HG03108 (cell line): ENCODE measurements at regions not wholly inside any gene's neighbourhood (a gene's known extent, or its start where the extent isn't known, plus 50 kb on each side); places are given as distances from the start of the nearest gene placed in this dataset.

Experiments used
- ATAC-seq: cut with Tn5 transposase; IDR thresholded peaks from one replicate; pipeline ENCODE4 v1.9.1; 2021; ENCODE audit warnings: moderate library complexity; ENCODE audit not compliant: unreplicated experiment

DNA sequence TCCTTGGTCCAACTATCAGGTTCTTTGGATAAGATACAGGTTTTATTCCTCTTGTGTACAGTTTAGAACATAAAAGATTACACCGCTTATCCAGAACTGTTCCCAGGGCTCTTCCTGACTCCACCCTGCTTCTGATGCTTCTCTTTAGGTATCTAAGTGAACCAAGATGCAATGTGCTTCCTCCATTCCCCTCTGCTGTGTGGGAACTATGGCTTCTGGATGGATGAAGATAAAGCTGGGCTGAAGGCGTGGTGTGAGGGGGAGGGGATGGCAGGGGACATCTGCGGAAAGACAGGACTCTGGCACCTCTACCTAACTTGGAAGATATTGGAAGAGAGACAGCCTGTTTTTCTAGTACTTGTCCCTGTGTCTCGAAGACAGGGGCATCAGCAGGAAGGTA lies 209.9 kb upstream of the TBX20 start:
- no peak for ATAC-seq

DNA sequence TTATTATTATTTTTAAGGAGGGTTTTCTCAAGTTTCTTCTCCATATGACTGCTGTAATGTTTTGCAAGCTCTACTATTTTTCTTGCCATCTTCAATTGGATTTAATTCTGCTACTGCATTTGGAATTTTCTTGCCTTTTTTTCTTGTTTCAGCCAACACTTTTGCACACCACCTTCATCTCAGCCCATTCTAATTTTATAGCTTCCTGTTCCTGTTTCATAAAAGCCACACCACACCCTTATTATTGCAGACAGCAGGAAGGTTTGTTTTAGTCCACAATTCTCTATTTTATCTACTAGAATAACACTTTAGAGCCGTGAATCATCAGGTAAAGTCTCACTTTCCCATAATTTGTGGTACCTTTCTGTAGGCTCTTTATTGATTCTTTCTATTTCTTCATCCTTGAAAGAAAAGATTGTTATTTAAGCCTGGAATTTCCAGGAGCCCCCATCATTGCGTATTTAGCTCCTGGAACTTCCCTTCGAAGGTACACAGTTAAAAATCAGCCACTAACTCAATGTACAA lies 209.3 kb upstream of the TBX20 start:
- no peak for ATAC-seq

DNA sequence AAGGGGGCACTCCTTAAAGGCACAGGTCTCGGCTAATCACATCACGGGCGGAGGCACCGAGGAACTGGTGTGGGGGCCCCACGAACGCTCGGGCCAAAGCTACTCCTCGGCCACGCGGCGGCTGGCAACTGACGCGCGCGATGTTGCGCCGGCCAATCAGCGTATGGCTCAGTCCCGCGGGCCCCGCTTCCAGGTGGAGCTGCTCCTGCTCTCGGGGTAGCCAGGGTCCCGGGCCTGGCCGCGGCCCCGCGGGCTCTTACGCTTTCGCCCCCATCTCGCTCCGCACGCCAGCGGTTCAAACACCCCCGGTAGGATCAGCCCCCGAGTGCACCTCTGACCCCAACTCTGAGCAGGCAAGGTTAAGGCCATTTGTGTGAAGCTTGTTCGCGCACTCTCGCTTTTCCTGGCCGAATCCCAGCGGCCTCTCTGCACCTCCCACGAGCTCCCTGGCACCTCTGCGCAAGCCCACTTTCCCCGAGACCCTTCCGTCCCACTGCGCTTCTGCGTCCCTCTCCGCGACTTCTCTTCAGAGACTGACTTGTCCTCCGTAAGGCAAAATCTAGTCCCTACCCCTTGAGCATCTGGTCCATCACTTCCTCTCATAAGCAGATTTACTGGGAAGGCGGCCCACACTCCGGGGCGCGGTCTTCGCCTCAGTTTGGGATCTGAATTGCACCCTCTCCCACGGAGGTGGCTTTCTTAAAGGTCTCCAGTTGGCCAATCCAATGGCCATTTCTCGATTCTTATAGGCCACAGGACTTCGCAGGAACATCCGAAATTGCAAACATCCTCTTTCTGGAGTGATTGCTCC lies 200.9 kb upstream of the TBX20 start:
- ATAC-seq, result no peak

DNA sequence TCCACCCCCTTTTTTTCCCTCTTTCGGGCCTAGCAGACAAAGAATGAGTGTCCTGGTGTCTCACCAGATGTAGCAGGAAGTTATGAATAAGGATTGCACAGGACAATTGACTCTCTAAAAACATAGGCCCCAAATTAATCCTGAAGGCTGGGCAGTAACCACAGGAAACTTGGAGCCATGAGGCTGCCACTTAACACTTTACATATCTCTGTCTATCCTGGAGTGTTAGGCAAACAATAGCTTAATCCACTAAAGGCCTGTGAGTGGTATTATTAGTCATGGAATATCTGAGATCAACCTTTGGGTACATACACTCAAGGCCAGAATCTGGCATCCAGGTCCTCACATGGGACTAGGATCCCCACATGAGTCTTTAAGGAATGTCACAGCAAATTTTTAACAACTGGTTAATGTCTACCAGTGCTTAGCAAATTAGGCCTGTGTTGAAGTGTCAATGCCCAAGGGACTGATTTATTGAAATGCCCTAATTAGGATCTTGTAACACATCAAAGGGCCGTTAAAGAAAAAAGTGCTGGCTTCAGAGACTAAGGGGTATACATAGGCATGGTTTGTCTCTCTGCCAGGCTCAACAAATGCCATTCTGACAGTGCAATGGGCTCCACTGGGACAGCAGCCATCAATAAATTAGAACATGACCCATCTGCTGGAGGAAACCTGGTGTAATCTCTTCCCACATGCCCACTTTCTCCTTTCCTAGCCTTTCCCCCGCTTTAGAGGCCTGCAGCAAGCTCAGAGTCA lies 196.7 kb upstream of the TBX20 start:
- ATAC-seq, result no peak

DNA sequence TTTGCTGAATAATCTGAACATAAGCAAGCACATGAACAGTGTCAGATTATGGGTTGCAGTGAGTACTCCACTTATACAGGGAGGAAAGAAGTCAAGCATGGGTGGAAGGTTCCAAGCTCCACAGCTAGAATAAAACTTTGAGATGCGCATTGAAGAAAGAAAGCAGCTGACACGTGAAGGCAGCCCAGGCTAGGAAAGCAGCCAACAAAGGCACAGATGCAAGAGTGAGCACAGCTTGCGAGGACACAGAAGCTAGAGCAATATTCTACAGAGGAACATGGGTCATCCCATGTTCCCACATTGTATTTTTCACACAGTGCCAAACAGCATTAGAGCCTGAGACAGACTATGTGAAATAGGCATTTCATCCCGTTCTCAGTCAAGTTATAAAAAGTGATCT lies 194.6 kb upstream of the TBX20 start:
- no peak for ATAC-seq

DNA sequence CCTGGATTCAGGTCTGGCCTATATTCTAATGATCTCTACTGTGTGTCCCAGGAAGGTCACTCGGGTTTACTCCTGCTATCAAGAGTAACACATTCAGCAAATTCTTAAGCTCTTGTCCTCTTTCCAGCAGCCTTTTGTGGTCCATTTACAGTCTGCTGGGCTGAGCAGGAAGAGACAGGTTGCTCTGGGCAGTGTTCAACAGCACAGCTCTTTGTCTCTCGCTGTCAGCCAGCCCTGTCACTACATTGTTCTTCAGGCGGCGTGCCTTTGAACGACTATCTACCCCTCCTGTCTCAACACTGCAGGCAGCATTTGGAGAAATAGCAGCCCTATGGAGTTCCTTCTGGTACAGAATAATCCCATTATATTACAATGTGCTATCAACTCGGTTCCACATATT lies 192.2 kb upstream of the TBX20 start:
- no peak for ATAC-seq

DNA sequence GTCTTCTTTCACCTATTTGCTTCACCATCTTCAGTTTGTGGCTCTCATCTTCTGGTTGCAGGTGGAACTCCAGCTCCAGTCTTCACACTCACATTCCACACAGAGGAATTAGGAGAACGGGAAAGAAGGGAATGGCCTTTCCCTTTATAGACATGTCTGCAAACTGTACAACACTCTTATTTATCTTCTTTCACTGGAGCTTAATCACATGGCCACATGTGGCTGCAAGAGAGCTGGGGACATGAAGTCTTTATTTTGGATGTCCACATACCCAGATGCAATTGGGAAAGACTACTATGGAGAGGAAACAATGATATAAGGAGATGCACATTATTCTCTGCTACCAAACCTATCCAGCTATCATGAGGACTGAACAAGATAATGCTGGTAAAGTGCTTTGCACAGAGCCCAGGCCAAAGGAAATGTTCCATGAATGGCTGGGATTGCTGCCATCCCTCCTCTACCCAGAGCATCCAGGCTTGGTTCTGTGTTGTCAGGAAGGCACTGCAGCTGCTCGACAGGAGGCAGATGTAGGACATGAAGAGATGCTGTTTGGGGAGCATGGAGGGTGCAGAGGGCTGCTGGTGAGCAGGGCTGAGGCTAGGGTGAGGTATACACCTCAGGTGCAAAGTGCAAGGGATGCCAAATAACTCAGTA lies 183.8 kb upstream of the TBX20 start:
- ATAC-seq, result no peak

DNA sequence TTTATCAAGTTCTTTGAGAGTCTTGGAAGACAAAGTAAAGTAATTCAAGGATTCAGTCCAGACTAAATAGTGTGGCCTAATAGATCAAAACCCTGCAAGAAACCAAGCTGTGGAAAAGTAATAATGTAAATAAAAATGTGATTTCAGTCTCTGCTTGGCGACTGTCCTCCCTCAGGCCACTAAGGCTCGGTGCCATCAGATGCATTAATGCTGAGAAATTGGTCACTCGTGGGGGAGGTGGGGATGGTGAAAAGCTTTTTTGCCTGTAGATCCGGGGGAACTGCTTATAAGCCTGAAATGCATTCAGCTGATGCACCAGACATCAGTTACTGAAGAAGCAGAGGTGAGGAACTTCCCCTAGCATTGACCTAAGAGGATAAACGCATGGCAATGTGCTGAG lies 182.6 kb upstream of the TBX20 start:
- no peak for ATAC-seq

DNA sequence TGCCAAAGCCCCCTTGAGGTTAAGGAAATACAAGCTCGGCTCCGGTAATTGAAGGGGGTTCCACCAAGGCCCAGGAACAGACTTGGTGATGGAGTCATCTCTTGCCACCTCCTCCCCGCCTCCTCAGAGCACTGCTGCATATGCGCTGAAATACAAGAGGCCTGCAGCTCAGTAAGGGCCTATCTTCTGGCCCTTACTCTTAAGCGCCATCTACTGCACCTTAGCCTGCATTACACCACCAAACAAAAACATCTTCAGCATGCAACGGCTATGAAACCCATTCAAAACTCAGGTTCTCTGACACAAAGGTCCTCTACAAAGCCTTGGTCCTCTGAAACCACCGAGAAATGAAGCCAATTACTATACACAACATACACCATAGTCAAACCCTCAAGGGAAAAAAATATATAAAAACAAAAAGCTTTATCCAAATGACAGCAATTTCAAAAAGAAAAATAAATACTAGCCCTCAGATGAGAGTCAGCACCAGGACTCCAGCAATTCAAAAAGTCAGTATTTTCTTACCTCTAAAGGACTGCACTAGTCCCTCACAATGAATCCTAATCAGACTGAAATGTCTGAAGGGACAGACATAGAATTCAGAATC lies 176.8 kb upstream of the TBX20 start:
- ATAC-seq, result no peak

DNA sequence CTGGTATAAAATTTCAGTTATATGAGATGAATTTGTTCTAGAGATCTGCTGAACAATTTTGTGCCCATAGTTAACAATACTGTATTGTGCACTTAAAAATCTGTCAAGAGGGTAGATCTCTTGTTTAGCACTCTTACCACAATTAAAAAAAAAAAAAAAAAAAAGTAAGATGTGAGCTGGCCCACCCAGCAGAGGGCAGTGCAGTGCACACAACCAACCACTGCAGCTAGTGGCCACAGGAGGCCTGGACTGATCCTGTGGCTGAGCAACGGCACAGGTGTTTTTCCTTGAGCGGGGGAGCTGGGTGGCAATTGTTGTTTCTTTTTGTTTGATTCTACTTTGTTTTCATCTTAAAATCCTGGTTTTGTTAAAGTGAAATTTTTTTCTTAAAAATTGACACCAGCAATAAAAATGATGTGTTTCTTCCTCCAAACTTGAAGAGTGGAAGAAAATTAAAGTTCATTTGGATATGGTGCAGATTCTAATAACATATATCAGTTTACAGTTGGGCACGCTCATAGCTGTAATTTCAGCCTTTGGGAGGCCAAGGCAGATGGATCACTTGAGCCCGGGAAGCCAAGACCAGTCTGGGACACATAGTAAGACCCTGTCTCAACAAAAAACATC lies 171.1 kb upstream of the TBX20 start:
- no peak for ATAC-seq

DNA sequence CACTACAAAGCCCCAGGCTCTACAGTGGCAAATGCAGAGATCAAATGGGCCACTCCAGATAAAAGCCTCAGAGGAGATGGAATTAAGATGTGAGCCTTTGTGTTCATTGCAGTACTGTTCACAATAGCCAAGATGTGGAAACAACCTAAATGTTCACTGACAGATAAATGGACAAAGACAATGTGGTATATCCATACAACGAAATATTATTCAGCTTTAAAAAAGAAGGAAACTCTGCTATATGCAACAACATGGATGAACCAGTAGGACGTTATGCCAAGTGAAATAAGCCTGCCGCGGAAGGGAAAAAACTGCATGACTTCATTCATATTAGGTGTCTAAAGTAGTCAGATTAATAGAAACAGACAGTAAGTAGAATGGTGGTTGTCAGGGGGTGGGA lies 170.5 kb upstream of the TBX20 start:
- no peak for ATAC-seq

DNA sequence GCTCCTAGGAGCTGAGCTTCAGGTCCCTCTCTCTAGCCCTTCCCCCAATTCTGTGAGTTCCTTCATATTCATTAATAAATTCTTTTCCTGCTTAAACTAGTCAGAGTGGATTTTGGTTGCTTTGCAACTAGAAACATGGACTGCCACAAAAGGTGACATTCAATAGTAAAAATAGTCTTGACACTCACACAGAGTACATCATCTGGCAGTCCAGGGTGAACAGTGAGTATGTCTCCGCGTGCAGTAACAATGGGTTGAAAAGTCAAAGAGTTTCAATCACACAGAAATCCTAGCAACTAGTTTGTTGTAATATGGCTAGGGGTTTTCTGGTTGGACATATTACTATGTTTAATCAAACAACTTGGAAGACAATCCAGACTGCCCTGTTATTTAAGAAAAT lies 168.8 kb upstream of the TBX20 start:
- ATAC-seq, result no peak

DNA sequence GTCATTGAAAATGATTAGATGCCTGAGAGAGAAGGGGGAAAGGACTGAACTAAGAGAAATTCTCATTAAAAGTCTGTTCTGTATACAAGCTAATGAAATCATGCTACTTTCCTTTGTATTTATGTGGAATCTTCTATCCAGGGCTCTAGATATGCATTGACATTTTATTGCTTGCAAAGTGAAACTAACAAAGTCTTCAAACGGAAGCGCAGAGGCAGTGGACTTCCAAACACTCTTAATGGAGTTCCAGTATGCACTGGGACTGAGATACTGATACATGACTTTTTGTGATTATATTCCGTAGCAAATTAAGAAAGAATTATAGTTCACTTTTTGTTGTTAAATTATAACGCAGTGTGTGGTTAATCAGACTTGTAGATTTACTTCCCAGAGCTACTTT lies 166.8 kb upstream of the TBX20 start:
- ATAC-seq, result no peak

DNA sequence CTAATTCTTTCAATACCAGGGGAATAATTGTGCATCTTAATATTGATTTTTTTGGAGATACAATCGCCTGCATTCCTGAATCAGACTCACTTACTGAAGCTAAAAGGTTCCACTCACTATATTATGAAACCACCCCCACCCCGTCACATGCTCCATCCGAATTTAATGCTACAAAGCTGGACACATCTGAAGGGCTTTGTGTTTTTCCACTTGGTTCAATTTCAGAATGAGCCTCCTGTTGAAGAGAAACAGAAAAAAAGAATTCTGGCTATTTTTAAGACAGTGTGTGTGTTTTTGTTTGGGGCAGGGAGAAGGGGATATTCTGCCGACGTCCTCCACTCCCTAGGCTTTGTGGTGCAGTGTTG lies 165.5 kb upstream of the TBX20 start:
- ATAC-seq, result no peak

DNA sequence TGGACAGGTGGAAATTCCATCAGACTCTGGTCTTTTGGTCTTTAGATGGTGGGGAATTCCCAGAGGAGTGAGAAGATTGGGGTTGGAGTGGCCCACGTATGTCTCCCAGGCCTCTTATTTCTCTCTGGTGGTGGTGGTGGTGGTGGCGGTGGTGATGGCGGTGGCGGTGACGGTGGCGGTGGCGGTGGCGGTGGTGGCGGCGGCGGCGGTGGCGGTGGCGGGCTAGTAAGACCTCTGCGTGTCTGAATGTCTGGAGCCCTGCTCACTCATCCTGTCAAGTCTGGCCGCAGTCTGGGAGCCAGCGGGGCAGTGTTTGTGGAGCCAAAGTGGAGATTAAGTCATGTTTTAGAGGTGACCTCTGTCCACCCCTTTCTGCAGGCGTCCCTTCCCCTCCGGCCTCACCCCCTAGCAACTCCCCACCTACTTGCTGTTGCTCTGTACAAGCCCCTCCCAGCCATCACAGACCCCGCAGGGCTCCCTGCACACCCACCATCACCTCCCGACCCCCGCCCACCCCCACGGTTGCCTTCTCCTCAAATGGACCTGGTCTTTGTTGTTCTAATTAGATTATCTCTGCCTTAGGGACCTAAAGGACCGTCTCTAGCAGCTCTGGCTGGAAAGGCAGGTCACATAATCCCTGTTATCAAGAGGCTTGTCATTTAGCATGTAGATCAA lies 165.0 kb upstream of the TBX20 start:
- ATAC-seq, result no peak

DNA sequence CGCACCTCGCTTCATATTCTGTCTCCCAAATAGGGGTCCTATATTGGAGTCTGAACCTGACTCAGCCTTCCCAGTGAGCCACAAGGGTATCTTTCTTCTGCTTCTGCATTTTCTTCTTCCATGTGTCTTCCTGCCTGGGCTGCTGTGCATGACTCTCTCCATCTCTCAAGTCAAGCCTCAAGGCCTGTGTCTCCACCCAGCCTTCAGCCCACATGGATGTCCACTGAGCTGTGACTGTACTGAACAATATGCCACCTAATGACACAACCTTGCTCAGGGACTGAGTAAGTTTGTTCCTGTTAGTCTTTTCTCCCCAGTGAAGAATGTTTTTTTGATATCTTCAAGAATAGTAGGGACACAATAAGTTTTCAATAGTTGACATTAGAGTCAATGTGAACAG lies 162.7 kb upstream of the TBX20 start:
- ATAC-seq, result no peak

DNA sequence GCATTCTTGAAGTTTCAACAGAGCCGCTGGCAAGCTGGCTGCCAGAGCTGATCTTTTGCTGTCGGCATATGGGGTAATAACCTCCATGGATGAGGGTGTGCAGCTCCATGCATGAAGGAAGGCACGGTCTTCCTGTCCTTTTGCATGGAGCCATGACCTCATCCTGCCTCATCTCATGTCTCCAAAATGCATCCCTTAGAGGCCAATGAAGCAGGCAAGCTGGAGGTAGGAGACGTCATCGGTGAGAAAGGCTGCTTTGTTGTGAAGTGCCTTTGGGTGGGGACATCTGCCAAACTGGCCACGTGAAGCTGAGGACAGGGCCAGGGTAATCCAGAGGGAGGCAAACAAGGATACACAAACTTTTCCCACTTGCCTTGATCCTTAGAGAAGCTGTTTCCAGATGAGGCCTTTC lies 161.5 kb upstream of the TBX20 start:
- ATAC-seq, result no peak

DNA sequence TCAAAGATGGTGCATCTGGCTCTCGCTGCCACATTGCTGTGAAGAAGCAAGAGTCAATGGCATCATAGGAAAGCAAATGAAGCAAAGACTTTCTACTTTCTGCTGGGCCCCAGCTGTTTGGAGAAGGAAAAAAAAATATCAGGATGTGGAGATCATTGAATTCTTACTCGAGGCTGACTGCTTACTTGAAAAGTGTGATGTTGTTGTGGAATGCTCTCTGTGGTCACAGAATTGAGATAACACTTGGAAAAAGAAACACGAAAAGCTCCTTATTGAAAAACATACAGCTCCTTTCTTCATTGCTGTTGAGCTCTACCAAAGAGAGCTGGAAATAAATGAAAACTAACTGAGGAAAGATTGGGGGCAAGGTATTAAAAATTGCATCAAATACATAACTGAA lies 157.4 kb upstream of the TBX20 start:
- no peak for ATAC-seq

DNA sequence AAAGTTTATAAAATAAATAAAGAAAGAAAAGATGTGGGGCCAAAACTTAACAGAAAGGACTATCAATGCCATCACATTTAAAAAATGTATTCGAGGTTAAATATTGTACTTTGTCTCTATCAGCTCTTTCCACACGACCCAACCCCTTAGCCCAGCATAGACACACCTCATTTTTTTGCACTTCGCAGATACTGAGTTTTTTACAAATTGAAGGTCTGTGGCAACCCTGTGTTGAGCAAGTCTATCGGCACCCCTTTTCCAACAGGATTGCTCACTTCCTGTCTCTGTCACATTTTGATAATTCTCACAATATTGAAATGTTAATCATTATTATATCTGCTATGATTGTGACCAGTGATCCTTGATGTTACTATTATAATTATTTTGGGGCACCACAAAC lies 151.6 kb upstream of the TBX20 start:
- ATAC-seq, result no peak

DNA sequence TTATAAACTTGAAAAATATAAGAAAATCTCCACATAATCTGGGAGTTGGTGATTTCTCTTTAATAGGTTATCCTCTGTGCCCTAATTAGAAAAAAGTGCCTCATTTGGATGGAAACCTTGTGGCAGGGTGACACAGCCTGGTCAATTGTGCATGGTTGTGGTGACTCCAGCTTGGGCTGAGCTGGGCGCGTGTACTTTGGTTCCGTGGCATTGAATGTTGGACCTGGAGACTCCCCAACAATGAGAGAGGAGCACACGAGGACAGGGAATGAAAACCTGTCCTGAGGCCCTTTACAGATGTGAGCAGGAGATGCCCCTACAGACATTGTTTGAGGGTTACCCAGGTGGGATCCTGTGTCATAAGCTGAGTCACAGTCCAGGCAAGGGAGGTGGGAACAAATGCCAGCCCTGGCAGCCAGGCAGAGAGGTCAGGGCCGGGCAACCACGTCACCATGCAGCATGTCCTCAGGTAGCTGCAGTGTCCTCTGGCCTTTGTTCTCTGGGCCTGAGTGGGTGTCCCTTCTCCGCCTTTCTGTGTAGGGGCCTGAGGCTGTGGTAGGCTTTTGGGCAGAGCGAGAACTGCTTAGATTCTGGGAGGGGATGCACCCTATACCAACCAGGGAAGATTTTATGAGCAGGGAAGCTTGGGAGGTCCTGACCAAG lies 147.4 kb upstream of the TBX20 start:
- no peak for ATAC-seq
